Upper lobe of right lung (tissue), 1 donor: ENCODE measurements at regions not wholly inside any gene's neighbourhood (a gene's known extent, or its start where the extent isn't known, plus 50 kb on each side); places are given as distances from the start of the nearest gene placed in this dataset.

Experiments
- ATAC-seq: fragments of 200-7000 bp; cut with Tn5 transposase; one replicate; pipeline ENCODE4 v1.9.1; 2020; ENCODE audit warnings: mild to moderate bottlenecking, moderate library complexity
- DNase-seq: peaks from one replicate; pipeline ENCODE4 v3.0.0-alpha.2; 2020
- H3K27ac ChIP-seq: fragments of 200-600 bp; one replicate; pipeline ENCODE4 v1.8.0; 2022
- H3K27me3 ChIP-seq: fragments of 200-600 bp; one replicate; pipeline ENCODE4 v1.8.0; 2022; ENCODE audit warnings: mild to moderate bottlenecking
- H3K36me3 ChIP-seq: fragments of 200-600 bp; one replicate; pipeline ENCODE4 v1.8.0; 2022
- H3K4me1 ChIP-seq: fragments of 200-600 bp; one replicate; pipeline ENCODE4 v1.8.0; 2022
- H3K4me3 ChIP-seq: fragments of 200-600 bp; one replicate; pipeline ENCODE4 v1.8.0; 2022; ENCODE audit warnings: mild to moderate bottlenecking
- H3K9me3 ChIP-seq: fragments of 200-600 bp; one replicate; pipeline ENCODE4 v1.8.0; 2022
- CTCF ChIP-seq: fragments of 200-600 bp; IDR thresholded peaks from one replicate; pipeline ENCODE4 v1.8.0; 2022; ENCODE audit warnings: antibody characterized with exemption
- intact Hi-C: fragments of 100-400 bp; cut with DNase I; formaldehyde crosslinking; loops from one replicate; pipeline ENCODE4 v1.11.0; 2022
- donor health status: DM: no; HTN: yes; CAD: no; lungs with severe emphysema.

- TF ChIP-seq CTCF, result no peak
Measured at GRCh38 chr11:80855426-80855825, 1414.6 kb upstream of the TENM4 start.

GRCh38 chr11:80849253-80849652 is 1408.4 kb upstream of the TENM4 start:
- Histone ChIP-seq H3K9me3 (no peaks in the 10 kb centered on the region), H3K36me3 (no peaks in the 10 kb centered on the region), H3K4me3 (no peak overlapping the region), H3K27ac (no peak overlapping the region), H3K27me3 (no peaks in the 10 kb centered on the region), H3K4me1 (no peaks in the 10 kb centered on the region)
- ATAC-seq (no peak), DNase-seq (no peak)
- intact Hi-C loops, result no loop called here
- no peak for TF ChIP-seq CTCF

More at GRCh38 chr11:80855426-80855825, 1414.6 kb upstream of the TENM4 start:
- DNase-seq (no peak), ATAC-seq (no peak)
- intact Hi-C loops, result no loop called here
- Histone ChIP-seq H3K36me3 (no peaks in the 10 kb centered on the region), H3K27me3 (no peaks in the 10 kb centered on the region), H3K4me1 (no peaks in the 10 kb centered on the region), H3K4me3 (no peak overlapping the region), H3K27ac (no peak overlapping the region), H3K9me3 (no peaks in the 10 kb centered on the region)

- no peak for TF ChIP-seq CTCF
- no peaks in the 10 kb centered on the region for H3K9me3 ChIP-seq
Measured at GRCh38 chr11:80846979-80847378, 1406.1 kb upstream of the TENM4 start.

GRCh38 chr11:80846442-80846841 is 1405.6 kb upstream of the TENM4 start:
- H3K4me1 ChIP-seq, result no peaks in the 10 kb centered on the region
- ATAC-seq (no peak), DNase-seq (no peak)
- H3K27me3 ChIP-seq, result no peaks in the 10 kb centered on the region
- H3K27ac ChIP-seq, result no peak overlapping the region
- intact Hi-C loops, result no loop called here
- H3K36me3 ChIP-seq, result no peaks in the 10 kb centered on the region
- TF ChIP-seq CTCF, result no peak
- H3K9me3 ChIP-seq, result no peaks in the 10 kb centered on the region
- H3K4me3 ChIP-seq, result no peak overlapping the region

More at GRCh38 chr11:80846979-80847378, 1406.1 kb upstream of the TENM4 start:
- no peak for DNase-seq
- H3K27me3 ChIP-seq, result no peaks in the 10 kb centered on the region
- H3K27ac ChIP-seq, result no peak overlapping the region
- no peaks in the 10 kb centered on the region for H3K36me3 ChIP-seq
- intact Hi-C loops, result no loop called here
- H3K4me1 ChIP-seq, result no peaks in the 10 kb centered on the region
- ATAC-seq, result no peak
- no peak overlapping the region for H3K4me3 ChIP-seq

DNA sequence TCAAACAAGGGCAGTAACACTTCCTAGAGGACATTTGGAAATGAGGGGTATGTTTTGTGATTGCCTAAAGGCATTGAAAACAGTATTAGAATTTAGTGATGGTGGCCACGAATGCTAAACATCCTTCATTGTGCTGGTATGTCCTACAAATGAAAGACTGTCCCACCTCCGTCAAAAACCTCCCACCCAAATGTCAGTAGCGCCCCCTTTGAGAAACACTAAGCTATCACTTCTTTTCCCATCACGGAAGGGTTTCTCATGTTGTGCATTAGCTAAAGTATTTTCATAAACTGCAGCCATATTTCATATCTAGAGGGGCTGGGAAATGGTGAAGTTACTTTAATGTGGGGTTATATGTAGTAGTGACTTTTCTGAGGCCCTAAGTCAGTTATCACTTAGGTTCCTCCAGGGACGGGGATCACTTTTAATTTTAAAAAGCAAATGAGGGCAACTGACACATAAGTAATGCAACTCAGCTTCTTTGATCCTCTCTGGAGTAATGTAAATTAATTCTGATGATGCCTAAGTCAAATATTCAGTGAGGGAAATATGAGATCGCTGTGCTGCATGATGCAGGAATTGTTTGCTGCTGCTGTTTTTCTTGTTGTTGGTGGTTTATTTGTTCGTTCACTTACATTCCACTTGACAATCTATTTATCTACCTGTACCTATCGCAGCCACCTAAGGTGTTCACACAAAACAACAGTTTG is 1403.4 kb upstream of the TENM4 start:
- intact Hi-C loops, result no loop called here

More for the DNA sequence above, 1403.4 kb upstream of the TENM4 start:
- no peak for DNase-seq
- Histone ChIP-seq H3K27ac (no peak overlapping the region), H3K36me3 (no peaks in the 10 kb centered on the region), H3K9me3 (no peaks in the 10 kb centered on the region), H3K27me3 (no peaks in the 10 kb centered on the region), H3K4me1 (no peaks in the 10 kb centered on the region), H3K4me3 (no peak overlapping the region)
- no peak for TF ChIP-seq CTCF
- ATAC-seq, result no peak
